CD4-positive, alpha-beta T cell treated with Interleukin-17A for 4 hours (primary cell): ENCODE measurements at regions not wholly inside any gene's neighbourhood (a gene's known extent, or its start where the extent isn't known, plus 50 kb on each side); places are given as distances from the start of the nearest gene placed in this dataset.
"Not testable (repeated sequence)": the region's sequence is repeated elsewhere in the genome, so short reads cannot be mapped to it uniquely, and the experiment has no call there.

Experiments used
- DNase-seq: peaks from one replicate; pipeline ENCODE4 v3.0.0-alpha.2; 2020; ENCODE audit warnings: mixed read lengths

GRCh38 chr5:105872569-105873270, 1798.0 kb downstream of the EFNA5 start:
- DNase-seq: no peak

DNA sequence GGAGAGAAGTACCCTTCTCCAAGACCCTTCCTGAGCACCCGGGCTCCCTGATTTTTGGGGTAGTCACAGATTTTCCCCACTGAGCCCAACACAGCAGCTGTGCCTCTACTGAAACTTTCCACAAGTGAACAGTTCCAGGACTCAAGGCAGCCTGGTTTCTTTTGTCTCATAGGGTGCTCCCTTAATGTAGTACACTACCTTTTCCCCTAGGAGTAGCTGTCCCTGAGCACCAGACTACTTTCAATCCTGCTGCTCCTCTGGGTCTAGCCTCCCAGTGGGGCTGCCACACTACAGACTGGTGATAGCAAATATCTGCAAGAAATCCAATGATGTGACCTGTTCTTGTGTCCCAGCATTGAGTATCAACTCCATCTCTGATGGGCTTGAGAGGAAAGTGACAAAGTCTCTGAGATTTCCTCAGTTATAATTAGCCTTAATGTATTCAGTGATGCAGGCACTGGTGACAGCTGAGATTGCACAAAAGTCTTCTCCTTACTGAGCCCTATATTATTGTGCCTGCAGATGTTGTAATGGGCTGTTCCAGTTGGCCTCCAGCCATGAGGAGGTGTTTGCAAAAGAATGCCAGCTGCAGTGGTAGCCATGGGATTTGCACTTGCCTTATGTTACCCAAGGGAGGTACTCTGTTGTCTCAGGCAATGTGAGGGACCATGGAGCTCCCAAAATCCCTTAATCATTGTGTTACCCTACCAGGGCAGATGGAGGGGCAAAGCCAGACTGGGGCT, 1802.5 kb downstream of the EFNA5 start:
- DNase-seq: no peak

DNA sequence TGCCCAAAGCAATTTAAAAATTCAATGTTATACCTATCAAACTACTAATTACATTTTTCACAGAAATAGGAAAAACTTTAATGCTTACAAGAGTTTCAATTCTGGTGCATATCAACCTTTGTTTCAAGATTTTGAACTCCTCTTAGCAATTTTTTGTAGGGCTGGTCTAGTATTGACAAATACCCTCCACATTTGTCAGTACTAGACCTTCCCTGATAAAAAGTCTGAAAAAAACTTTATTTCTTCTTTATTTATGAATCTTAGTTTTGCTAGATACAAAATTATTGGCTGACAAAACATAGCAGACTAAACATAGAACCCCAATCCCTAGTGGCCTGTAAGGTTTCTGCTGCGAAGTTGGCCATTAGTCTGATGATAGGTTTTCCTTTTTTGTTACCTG, 1804.9 kb downstream of the EFNA5 start:
- DNase-seq: no peak

DNA sequence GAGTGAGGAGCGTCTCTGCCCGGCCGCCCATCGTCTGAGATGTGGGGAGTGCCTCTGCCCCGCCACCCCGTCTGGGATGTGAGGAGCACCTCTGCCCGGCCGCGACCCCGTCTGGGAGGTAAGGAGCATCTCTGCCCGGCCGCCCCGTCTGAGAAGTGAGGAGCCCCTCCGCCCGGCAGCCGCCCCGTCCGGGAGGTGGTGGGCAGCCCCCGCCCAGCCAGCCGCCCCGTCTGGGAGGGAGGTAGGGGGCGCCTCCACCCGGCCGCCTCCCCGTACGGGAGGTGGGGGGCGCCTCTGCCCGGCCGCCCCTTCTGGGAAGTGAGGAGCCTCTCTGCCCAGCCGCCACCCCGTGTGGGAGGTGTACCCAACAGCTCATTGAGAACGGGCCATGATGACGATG, 1811.4 kb downstream of the EFNA5 start:
- DNase-seq: not testable (repeated sequence)

DNA sequence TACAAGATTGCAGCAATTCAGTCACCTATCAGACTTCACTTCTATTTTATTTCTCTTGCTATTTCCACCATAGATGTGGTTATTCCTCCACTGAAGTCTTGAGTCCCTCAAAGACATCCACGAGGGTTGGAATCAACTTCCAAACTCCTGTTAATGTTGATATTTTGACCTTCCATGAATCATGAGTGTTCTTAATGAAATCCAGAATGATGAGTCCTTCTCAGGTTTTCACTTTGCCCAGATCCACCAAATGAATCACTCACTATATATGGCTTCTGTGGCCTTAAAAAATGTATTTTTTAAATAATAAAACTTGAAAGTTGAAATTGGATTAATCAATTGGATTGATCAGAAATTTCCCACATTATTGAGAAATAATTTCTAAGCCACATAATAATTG, 1821.0 kb downstream of the EFNA5 start:
- no peak for DNase-seq

DNA sequence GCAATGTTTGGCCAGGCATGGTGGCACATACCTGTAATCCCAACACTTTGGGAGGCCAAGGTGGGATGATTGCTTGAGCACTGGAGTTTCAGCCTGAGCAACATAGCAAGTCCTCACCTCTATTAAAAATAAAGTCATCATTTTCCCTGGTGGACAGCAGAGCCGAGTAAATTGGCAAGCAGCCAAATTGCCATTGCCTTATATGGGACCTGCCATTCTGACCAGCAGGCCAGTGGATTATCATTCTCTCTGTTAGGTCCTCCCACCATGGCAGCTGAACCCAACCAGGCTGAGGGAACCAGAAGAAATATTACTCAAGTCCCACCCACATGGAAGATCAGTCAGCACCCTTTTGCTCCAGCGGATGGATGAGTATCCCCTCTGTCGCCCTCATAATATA, 1829.9 kb downstream of the EFNA5 start:
- no peak for DNase-seq

- DNase-seq: no peak
Observed at GRCh38 chr5:105836887-105837286, 1833.8 kb downstream of the EFNA5 start.

DNA sequence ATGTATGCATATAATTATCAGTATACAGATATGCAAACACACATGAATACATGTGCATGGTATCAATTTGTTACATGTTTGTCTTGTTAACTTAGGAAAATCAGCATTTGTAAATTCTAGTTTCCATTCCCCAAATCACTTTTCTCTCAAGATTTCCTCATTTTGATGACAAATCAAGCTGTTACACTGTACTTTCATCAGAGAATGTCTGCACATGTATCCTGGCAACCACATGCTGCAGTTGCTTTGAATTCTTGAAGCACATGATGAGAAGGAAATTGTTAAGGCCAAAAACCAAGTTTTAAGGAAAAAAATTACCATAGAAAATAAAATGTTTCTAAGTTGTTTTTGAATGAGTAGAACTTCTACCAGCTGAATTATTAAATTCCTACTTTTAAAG, 1834.5 kb downstream of the EFNA5 start:
- DNase-seq: no peak

DNA sequence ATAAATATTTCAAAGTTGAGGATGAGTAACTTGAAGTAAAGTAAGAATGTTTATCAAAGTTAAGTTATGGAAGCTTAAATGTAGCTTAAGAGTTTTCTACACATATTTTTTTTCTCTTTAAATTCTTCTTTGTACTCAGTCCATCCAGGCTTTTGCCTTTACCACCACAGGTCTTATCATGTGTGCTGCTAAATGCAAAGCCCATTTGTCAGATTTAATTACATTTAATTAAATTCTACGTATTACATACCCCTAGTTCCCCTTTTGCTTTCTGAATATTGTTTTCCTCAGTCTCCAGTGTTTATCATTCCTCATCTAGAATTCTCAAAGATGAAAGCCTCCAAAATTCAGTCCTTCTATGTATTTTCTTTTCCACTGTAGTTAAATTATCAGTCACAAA, 1841.9 kb downstream of the EFNA5 start:
- DNase-seq: no peak

DNA sequence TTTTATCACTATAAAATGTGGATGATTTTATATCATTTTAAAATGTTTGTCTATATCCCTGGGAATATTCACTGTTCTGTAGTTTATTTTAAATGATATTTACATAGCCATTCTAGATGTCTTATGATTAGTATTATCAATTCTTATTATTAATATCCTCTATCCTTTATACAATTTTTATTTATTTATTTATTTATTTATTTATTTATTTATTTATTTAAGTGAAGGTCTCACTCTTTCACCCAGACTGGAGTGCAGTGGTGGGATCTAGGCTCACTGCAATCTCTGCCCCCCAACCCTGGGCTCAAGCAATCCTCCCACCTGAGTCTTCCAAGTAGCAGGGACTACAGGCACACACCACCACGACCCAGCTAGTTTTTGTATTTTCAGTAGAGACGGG, 1848.9 kb downstream of the EFNA5 start:
- DNase-seq: no peak

GRCh38 chr5:105817914-105818313, 1852.8 kb downstream of the EFNA5 start:
- DNase-seq: no peak

DNA sequence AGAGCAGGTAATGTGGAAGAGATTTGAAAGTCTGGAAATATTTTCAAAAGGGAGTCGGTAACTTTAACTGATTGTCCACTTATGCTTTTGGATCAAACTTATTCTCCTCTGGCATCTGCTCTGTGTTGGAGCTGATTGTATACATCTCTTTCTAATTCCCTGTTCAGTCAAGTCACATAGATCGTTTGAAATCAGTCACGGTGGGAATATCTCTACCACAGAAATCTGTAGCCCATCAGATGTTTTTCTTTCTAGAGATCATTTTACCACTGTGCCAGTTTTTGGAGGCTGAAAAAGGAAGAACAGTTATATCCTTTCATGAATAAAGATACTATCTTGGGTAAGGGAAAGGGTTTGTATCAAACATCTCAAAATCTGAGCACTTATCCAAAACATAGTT, 1853.3 kb downstream of the EFNA5 start:
- no peak for DNase-seq

DNA sequence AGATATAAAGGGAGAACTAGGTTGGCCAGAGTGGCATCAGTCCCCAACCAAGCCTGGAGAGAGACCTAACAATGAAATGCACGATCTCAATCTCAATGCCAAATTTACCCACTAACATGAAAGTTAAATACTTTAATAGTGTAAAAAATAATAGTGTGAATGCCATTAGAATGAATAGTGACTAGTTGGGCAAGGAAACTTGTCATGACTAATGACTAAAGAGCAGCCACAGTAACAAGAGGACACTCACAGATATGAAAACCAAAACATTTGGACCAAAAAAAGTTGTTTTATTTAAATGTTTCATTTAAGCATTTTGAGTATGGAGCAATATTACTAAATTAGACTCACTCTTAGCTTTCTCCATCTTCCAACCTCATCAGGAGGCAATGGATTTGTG, 1853.8 kb downstream of the EFNA5 start:
- DNase-seq: no peak

DNA sequence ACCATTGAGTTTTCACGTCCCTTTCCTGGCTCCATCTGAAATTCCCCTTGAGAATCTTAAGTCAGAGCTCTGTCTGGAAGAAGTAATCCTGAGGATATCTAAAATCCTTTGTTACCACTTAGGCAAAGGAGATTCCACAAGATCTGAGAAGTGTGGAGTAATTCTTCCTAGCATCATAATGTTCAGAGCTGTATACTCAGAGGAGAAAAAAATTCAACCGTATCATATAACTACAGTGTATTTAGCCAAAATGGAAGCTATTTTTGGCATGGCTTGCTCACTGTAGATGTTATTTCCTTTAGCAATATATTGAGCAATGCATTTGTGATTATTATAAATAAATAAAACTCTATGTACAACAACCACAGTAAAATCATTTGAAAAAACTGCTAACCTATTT, 1858.4 kb downstream of the EFNA5 start:
- no peak for DNase-seq

DNA sequence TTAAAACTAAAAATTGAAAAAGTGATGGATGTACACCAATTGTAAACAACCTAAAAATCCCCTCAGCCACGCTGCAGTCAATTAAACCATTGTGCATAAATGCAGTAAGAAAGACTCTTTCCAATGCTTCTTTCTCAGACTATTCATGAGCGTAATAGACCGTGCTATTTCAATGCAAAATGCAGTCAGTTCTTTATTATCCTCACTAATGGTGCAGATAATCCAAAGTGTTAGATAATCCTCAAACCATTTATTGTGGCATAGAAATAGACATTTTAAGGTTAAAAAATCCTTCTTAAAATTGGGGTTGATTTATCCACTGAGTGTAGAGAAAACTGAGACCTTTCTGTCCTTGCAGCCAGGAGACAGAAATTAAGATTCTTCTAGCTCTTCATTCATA, 1862.8 kb downstream of the EFNA5 start:
- DNase-seq: no peak

GRCh38 chr5:105807290-105807689, 1863.4 kb downstream of the EFNA5 start:
- no peak for DNase-seq

DNA sequence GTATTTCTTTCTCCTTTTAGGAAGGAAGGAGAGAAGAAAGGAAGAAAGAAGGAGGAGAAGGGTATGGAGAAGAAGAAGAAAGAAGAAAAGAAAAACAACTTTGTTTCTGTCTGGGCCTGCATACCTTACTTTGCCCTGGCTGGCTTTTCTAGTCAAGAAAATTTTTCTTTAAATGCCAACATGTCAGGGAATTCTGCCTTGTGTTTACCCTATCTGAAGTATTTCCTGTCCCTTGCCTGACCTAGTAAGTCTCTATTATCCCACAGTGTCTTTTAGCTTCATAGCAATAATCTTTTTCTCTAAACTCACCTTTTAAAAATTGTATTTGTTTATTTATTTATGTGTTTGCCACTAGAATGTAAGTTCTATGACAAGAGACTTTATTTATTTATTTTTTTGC, 1864.1 kb downstream of the EFNA5 start:
- DNase-seq: no peak

DNA sequence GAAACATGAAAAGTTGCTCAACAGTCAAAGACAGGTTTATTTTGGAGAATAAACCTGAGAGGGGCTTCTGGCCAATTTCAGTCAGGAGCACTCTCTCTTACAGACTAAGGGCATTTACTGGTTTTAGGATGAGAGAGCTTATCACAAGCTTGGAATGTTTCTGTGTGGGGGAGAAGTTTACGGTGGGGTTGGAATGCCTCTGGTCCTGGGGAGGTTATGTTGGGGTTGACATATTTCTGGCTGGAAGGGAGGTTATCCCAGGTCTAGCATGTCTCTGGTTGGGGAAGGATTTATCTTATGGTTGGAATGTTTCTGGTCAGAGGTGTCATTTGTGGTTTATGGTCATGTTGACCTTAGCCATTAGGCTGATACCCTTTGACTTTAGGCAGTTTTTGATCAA, 1867.3 kb downstream of the EFNA5 start:
- DNase-seq: no peak

DNA sequence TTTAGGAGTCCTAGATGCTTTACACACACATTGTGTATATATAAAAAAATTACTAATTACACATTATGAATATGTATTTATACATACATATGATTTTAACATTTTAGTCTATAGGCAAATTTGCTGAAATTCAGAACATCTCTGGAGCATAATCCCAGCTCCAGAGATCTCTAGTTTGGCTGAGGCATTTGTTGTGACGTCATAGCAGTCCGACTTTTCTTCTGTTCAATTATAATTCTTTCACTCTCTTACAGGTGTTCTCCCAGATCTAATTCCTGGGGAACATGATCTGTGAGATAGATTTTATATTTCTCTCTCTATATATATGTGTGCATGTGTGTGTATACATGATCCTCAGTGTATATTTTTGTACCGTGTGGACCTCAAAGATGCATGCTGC, 1876.2 kb downstream of the EFNA5 start:
- no peak for DNase-seq

DNA sequence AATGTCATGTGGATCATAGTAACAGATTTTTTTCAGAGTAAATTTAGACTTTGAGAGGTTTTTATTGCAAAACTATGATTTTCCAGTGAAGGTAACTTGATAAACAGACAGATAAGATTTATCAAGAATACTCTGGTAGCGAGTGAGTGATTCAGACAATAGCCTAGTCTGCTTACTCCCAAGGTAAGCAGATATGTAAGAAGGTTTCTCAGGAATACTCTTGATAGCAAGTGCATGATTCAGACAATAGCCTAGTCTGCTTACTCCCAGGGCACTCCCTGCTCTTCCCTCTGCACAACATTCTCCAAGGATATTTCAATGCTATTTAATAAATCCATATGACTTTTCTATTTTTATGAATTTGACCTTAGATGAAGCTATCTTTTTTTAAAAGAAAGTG, 1881.5 kb downstream of the EFNA5 start:
- no peak for DNase-seq

DNA sequence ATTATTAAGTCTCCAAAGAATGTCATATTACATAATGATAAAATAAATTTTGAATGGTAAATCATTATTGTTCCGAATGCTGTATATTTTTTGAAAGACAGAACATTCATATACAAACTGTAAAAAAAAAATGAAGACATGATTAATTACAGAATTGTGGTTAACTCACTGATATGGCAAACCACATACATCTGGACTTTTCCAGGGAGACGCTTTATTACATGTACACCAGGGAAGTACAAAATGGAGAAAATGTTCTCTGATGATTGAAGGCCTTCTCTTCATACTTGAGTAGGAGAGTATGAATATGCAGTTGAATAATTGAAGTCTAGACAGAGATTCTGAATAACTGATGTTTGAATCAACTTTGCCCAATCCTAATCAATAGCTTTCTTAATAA, 1886.9 kb downstream of the EFNA5 start:
- DNase-seq: no peak

DNA sequence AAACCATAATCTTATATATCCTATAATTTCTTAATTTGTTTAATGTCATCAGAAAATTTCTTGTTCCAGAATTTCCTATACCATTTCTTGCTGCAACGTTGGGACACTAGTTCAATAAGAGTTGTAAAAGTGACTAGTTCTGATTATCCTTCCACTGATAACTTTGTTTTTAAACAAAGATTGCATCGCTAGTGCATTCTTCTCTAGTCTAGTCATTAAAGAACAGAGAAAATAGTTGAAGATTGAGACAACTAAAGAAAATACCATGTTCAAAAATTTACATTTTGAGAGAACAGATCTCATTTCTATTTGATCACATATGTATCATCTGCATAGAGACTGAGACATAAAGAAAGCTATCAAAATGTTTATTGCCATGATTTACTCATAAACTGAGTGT, 1888.2 kb downstream of the EFNA5 start:
- no peak for DNase-seq

- DNase-seq: no peak
Observed at GRCh38 chr5:105773241-105773640, 1897.5 kb downstream of the EFNA5 start.

GRCh38 chr5:105767267-105767666, 1903.5 kb downstream of the EFNA5 start:
- DNase-seq: no peak

DNA sequence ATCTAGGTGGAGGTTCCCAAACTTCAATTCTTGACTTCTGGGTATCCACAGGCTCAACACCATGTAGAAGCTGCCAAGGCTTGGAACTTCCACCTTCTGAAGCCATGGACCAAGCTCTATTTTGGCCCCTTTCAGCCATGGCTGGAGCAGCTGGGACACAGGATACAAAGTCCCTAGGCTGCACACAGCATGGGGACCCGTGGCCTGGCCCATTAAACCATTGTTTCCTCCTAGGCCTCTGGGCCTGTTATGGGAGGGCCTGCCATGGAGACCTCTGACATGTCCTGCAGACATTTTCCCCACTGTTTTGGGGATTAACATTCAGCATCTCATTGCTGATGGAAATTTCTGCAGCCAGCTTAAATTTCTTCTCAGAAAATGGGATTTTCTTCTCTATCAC, 1908.0 kb downstream of the EFNA5 start:
- DNase-seq: no peak
